ENCODE measurements at regions not wholly inside any gene's neighbourhood (a gene's known extent, or its start where the extent isn't known, plus 50 kb on each side); places are given as distances from the start of the nearest gene placed in this dataset.

GRCh38 chr6:156550949-156551348 lies 226.2 kb upstream of the ARID1B start:
- no peak for TF ChIP-seq CTCF (IDR thresholded peaks at IDR 0.05)
- TF ChIP-seq POLR2A (IDR thresholded peaks at IDR 0.05): no peak
